MCF 10A (cell line): ENCODE measurements at regions not wholly inside any gene's neighbourhood (a gene's known extent, or its start where the extent isn't known, plus 50 kb on each side); places are given as distances from the start of the nearest gene placed in this dataset.
"Not testable (repeated sequence)": the region's sequence is repeated elsewhere in the genome, so short reads cannot be mapped to it uniquely, and the experiment has no call there.

Source experiments
- BruUV-seq: library from RNA; stranded (reverse); fragments of 400-500 nt; replicated peaks from 2 replicates; lab custom pipeline; 2021; lab: Mats Ljungman, UMichigan
- CTCF ChIA-PET: fragments of 300-600 bp; sonication (Branson Sonifier 250); formaldehyde crosslinking; extraction: SDS; loops from one replicate; lab custom pipeline; 2021; ENCODE audit warnings: antibody characterized with exemption, inconsistent platforms; lab: Yijun Ruan, JAX
- POLR2A ChIA-PET: fragments of 300-600, 350-650 bp; sonication (Branson Sonifier 250); formaldehyde crosslinking; extraction: SDS; loops from one replicate; lab custom pipeline; 2020; ENCODE audit warnings: antibody characterized with exemption, inconsistent platforms; lab: Yijun Ruan, JAX
- DNase-seq: peaks from one replicate; pipeline ENCODE4 v3.0.0-alpha.2; 2018; ENCODE audit not compliant: unreplicated experiment
- H3K27ac Mint-ChIP-seq: one replicate; pipeline ENCODE4 v1.8.0; 2022; ENCODE audit warnings: mild to moderate bottlenecking, low read depth, mixed read lengths; ENCODE audit not compliant: unreplicated experiment
- H3K27me3 Mint-ChIP-seq: one replicate; pipeline ENCODE4 v1.8.0; 2022; ENCODE audit warnings: mixed read lengths; ENCODE audit not compliant: insufficient read depth, unreplicated experiment
- H3K36me3 Mint-ChIP-seq: one replicate; pipeline ENCODE4 v1.8.0; 2022; ENCODE audit warnings: mild to moderate bottlenecking, moderate library complexity, mixed read lengths; ENCODE audit not compliant: insufficient read depth, unreplicated experiment
- H3K4me1 Mint-ChIP-seq: one replicate; pipeline ENCODE4 v1.8.0; 2022; ENCODE audit warnings: mixed read lengths; ENCODE audit not compliant: insufficient read depth, unreplicated experiment
- H3K4me3 Mint-ChIP-seq: one replicate; pipeline ENCODE4 v1.8.0; 2022; ENCODE audit warnings: mild to moderate bottlenecking, moderate library complexity, mixed read lengths; ENCODE audit not compliant: unreplicated experiment
- H3K9me3 Mint-ChIP-seq: one replicate; pipeline ENCODE4 v1.8.0; 2022; ENCODE audit warnings: mixed read lengths; ENCODE audit not compliant: unreplicated experiment
- intact Hi-C: fragments of 100-400 bp; cut with micrococcal nuclease; formaldehyde crosslinking; loops from 2 replicates; pipeline ENCODE4 v1.14.1; 2022
- TF ChIP-seq, protein P1 (sequence below): fragments of 200-600 bp; IDR thresholded peaks from one replicate; pipeline ENCODE4 v1.8.0; 2022; ENCODE audit warnings: antibody characterized with exemption, mild to moderate bottlenecking; ENCODE audit not compliant: unreplicated experiment

DNA sequence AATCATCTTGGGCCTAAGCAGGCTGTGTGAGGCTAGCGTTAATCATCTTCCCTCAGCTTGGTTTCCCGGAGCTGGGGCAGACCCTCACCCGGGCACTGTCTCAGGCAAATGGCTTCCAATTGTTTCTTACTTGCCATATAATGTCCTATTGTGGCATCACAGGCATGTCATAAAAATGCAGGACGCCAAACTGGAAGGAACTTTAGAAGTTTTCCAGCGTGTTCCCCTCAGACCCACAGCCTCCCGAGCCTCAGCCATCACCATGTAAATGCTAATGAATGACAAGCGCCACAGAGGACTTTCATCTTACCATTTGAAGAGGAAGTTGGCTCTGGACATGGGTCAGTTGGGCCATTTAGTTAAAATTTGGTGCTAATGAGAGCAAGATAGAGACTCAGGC lies 143.0 kb upstream of the IRX1 start:
- ChIA-PET POLR2A (no interaction called here), CTCF (interaction anchor here (1.1 kb wide), 1 partner anchor 56 kb away, joined by 4 read pairs; no protein-coding TSS in a partner anchor)
- peaks cover 6% of the 10 kb centered on the region for H3K9me3 Mint-ChIP-seq
- TF ChIP-seq, protein P1, sequence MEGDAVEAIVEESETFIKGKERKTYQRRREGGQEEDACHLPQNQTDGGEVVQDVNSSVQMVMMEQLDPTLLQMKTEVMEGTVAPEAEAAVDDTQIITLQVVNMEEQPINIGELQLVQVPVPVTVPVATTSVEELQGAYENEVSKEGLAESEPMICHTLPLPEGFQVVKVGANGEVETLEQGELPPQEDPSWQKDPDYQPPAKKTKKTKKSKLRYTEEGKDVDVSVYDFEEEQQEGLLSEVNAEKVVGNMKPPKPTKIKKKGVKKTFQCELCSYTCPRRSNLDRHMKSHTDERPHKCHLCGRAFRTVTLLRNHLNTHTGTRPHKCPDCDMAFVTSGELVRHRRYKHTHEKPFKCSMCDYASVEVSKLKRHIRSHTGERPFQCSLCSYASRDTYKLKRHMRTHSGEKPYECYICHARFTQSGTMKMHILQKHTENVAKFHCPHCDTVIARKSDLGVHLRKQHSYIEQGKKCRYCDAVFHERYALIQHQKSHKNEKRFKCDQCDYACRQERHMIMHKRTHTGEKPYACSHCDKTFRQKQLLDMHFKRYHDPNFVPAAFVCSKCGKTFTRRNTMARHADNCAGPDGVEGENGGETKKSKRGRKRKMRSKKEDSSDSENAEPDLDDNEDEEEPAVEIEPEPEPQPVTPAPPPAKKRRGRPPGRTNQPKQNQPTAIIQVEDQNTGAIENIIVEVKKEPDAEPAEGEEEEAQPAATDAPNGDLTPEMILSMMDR = no peak
- H3K4me1 Mint-ChIP-seq = no peaks in the 10 kb centered on the region
- no peak overlapping the region for H3K27ac Mint-ChIP-seq
- H3K36me3 Mint-ChIP-seq = no peaks in the 10 kb centered on the region
- intact Hi-C loops = no loop called here
- no peaks in the 10 kb centered on the region for H3K27me3 Mint-ChIP-seq
- no peak overlapping the region for H3K4me3 Mint-ChIP-seq
- no peak for DNase-seq
- BruUV-seq = no TSS peak

GRCh38 chr5:3451961-3452360 lies 143.7 kb upstream of the IRX1 start:
- POLR2A ChIA-PET = no interaction called here
- Mint-ChIP-seq H3K4me3 (no peak overlapping the region), H3K36me3 (no peaks in the 10 kb centered on the region), H3K9me3 (peaks cover 6% of the 10 kb centered on the region), H3K27me3 (no peaks in the 10 kb centered on the region), H3K27ac (no peak overlapping the region), H3K4me1 (no peaks in the 10 kb centered on the region)
- DNase-seq = no peak
- BruUV-seq = no TSS peak
- intact Hi-C loops = no loop called here
- TF ChIP-seq, protein P1 = no peak
- CTCF ChIA-PET = no interaction called here

GRCh38 chr5:3449481-3449880 lies 146.2 kb upstream of the IRX1 start:
- no peak for DNase-seq
- ChIA-PET POLR2A (no interaction called here), CTCF (interaction anchor here (0.8 kb wide), 1 partner anchor 168 kb away, joined by 3 read pairs; no protein-coding TSS in a partner anchor)
- TF ChIP-seq, protein P1 = no peak
- no peaks in the 10 kb centered on the region for H3K4me1 Mint-ChIP-seq
- no peak overlapping the region for H3K27ac Mint-ChIP-seq
- no peak overlapping the region for H3K4me3 Mint-ChIP-seq
- no peaks in the 10 kb centered on the region for H3K27me3 Mint-ChIP-seq
- intact Hi-C loops = no loop called here
- peaks cover 6% of the 10 kb centered on the region for H3K9me3 Mint-ChIP-seq
- BruUV-seq = no TSS peak
- H3K36me3 Mint-ChIP-seq = no peaks in the 10 kb centered on the region

GRCh38 chr5:3446410-3446809 lies 149.2 kb upstream of the IRX1 start:
- intact Hi-C loops = no loop called here
- Mint-ChIP-seq H3K4me3 (no peak overlapping the region), H3K4me1 (no peaks in the 10 kb centered on the region), H3K27ac (no peak overlapping the region), H3K9me3 (no peaks in the 10 kb centered on the region), H3K27me3 (no peaks in the 10 kb centered on the region), H3K36me3 (no peaks in the 10 kb centered on the region)
- ChIA-PET POLR2A (no interaction called here), CTCF (no interaction called here)
- no peak for DNase-seq
- no TSS peak for BruUV-seq
- TF ChIP-seq, protein P1 = no peak

GRCh38 chr5:3445517-3445916 lies 150.1 kb upstream of the IRX1 start:
- H3K36me3 Mint-ChIP-seq, DNase-seq, H3K9me3 Mint-ChIP-seq, H3K27me3 Mint-ChIP-seq, H3K27ac Mint-ChIP-seq, CTCF ChIA-PET, H3K4me3 Mint-ChIP-seq, H3K4me1 Mint-ChIP-seq, intact Hi-C loops, BruUV-seq, POLR2A ChIA-PET: not testable (repeated sequence)
